MCF 10A (cell line): ENCODE measurements at regions not wholly inside any gene's neighbourhood (a gene's known extent, or its start where the extent isn't known, plus 50 kb on each side); places are given as distances from the start of the nearest gene placed in this dataset.

Experiments
- BruUV-seq: library from RNA; stranded (reverse); fragments of 400-500 nt; replicated peaks from 2 replicates; lab custom pipeline; 2021; lab: Mats Ljungman, UMichigan
- CTCF ChIA-PET: fragments of 300-600 bp; sonication (Branson Sonifier 250); formaldehyde crosslinking; extraction: SDS; loops from one replicate; lab custom pipeline; 2021; ENCODE audit warnings: antibody characterized with exemption, inconsistent platforms; lab: Yijun Ruan, JAX
- POLR2A ChIA-PET: fragments of 300-600, 350-650 bp; sonication (Branson Sonifier 250); formaldehyde crosslinking; extraction: SDS; loops from one replicate; lab custom pipeline; 2020; ENCODE audit warnings: antibody characterized with exemption, inconsistent platforms; lab: Yijun Ruan, JAX
- DNase-seq: peaks from one replicate; pipeline ENCODE4 v3.0.0-alpha.2; 2018; ENCODE audit not compliant: unreplicated experiment
- H3K27ac Mint-ChIP-seq: one replicate; pipeline ENCODE4 v1.8.0; 2022; ENCODE audit warnings: mild to moderate bottlenecking, low read depth, mixed read lengths; ENCODE audit not compliant: unreplicated experiment
- H3K27me3 Mint-ChIP-seq: one replicate; pipeline ENCODE4 v1.8.0; 2022; ENCODE audit warnings: mixed read lengths; ENCODE audit not compliant: insufficient read depth, unreplicated experiment
- H3K36me3 Mint-ChIP-seq: one replicate; pipeline ENCODE4 v1.8.0; 2022; ENCODE audit warnings: mild to moderate bottlenecking, moderate library complexity, mixed read lengths; ENCODE audit not compliant: insufficient read depth, unreplicated experiment
- H3K4me1 Mint-ChIP-seq: one replicate; pipeline ENCODE4 v1.8.0; 2022; ENCODE audit warnings: mixed read lengths; ENCODE audit not compliant: insufficient read depth, unreplicated experiment
- H3K4me3 Mint-ChIP-seq: one replicate; pipeline ENCODE4 v1.8.0; 2022; ENCODE audit warnings: mild to moderate bottlenecking, moderate library complexity, mixed read lengths; ENCODE audit not compliant: unreplicated experiment
- H3K9me3 Mint-ChIP-seq: one replicate; pipeline ENCODE4 v1.8.0; 2022; ENCODE audit warnings: mixed read lengths; ENCODE audit not compliant: unreplicated experiment
- CTCF ChIP-seq: fragments of 200-600 bp; IDR thresholded peaks from one replicate; pipeline ENCODE4 v1.8.0; 2022; ENCODE audit warnings: antibody characterized with exemption, mild to moderate bottlenecking; ENCODE audit not compliant: unreplicated experiment
- intact Hi-C: fragments of 100-400 bp; cut with micrococcal nuclease; formaldehyde crosslinking; loops from 2 replicates; pipeline ENCODE4 v1.14.1; 2022

- DNase-seq: peak; percentile 88
- no peaks in the 10 kb centered on the region for H3K36me3 Mint-ChIP-seq
- H3K4me3 Mint-ChIP-seq: peak overlapping the region; percentile 7
- no peaks in the 10 kb centered on the region for H3K27me3 Mint-ChIP-seq
- intact Hi-C loops: no loop called here
- peaks cover 12% of the 10 kb centered on the region for H3K4me1 Mint-ChIP-seq
- ChIA-PET POLR2A (interaction anchor here (0.7 to 4.2 kb wide), 13 partner anchors 11 to 542 kb away, joined by 3 to 27 read pairs (median 4); no protein-coding TSS in a partner anchor), CTCF (interaction anchor here (0.6 to 1.6 kb wide), 7 partner anchors 15 to 301 kb away, joined by 3 to 5 read pairs (median 4); no protein-coding TSS in a partner anchor)
- H3K27ac Mint-ChIP-seq: peak overlapping the region; percentile 85
- no peak for TF ChIP-seq CTCF
- no peaks in the 10 kb centered on the region for H3K9me3 Mint-ChIP-seq
- BruUV-seq: no TSS peak
Measured at GRCh38 chr5:22908129-22908528, 55.0 kb upstream of the CDH12 start.
